Ovary (tissue), 3 donors: ENCODE measurements at regions not wholly inside any gene's neighbourhood (a gene's known extent, or its start where the extent isn't known, plus 50 kb on each side); places are given as distances from the start of the nearest gene placed in this dataset.

Source experiments
- POLR2A ChIP-seq: fragments of 450-650 bp; IDR thresholded peaks from one replicate; pipeline ENCODE4 v1.6.1; 2017; ENCODE audit warnings: antibody characterized with exemption, mild to moderate bottlenecking, moderate library complexity
- TF ChIP-seq, protein P1 (sequence below), 3 donors: fragments of 450-650 bp in 2 of 3; fragments of 200-600 bp in 1 of 3; IDR thresholded peaks; one replicate each; pipeline versions ENCODE4 v1.5.1 to v1.8.0; 2016 to 2022; ENCODE audit warnings: antibody characterized with exemption in 3 of 3, mild to moderate bottlenecking in 1 of 3
- donor health status: DM: no; HTN: no; CAD: no.

DNA sequence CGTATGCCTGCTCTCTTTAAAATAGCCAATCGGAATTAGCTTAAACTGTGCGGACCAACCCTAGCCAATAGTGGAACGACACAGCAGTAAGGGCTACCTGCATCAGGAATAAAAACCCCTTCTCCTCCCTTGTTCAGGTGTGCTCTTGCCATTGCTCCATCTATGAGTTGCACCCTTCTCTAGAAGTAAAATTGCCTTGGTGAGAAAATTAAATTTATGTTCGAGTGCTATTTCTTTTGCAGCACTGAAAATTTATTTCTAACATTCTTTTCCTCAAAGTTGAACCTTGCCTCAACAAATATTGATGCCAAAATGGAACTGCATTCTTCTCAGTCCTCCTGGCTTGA lies 102.5 kb upstream of the SHB start:
- TF ChIP-seq, protein P1, sequence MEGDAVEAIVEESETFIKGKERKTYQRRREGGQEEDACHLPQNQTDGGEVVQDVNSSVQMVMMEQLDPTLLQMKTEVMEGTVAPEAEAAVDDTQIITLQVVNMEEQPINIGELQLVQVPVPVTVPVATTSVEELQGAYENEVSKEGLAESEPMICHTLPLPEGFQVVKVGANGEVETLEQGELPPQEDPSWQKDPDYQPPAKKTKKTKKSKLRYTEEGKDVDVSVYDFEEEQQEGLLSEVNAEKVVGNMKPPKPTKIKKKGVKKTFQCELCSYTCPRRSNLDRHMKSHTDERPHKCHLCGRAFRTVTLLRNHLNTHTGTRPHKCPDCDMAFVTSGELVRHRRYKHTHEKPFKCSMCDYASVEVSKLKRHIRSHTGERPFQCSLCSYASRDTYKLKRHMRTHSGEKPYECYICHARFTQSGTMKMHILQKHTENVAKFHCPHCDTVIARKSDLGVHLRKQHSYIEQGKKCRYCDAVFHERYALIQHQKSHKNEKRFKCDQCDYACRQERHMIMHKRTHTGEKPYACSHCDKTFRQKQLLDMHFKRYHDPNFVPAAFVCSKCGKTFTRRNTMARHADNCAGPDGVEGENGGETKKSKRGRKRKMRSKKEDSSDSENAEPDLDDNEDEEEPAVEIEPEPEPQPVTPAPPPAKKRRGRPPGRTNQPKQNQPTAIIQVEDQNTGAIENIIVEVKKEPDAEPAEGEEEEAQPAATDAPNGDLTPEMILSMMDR (IDR thresholded peaks at IDR 0.05), result no peak
- TF ChIP-seq POLR2A, result no peak
